ENCODE measurements at regions not wholly inside any gene's neighbourhood (a gene's known extent, or its start where the extent isn't known, plus 50 kb on each side); places are given as distances from the start of the nearest gene placed in this dataset.

- DNase-seq (ENCODE audit: insufficient read length, low spot score) (no peak), FAIRE-seq (no peak)
- TF ChIP-seq POLR2A (IDR thresholded peaks at IDR 0.05; ENCODE audit: low read depth, low read length): no peak
Measured at GRCh38 chr10:128540781-128541761, 414.8 kb upstream of the MKI67 start.

- no peak for DNase-seq (ENCODE audit: insufficient read length, low spot score)
- no peak for FAIRE-seq
- TF ChIP-seq POLR2A (IDR thresholded peaks at IDR 0.05; ENCODE audit: low read depth, low read length): no peak
Measured at GRCh38 chr10:128541926-128542475, 415.8 kb upstream of the MKI67 start.

GRCh38 chr10:128542659-128543058, 416.4 kb upstream of the MKI67 start:
- DNase-seq (ENCODE audit: insufficient read length, low spot score) (no peak), FAIRE-seq (no peak)
- TF ChIP-seq POLR2A (IDR thresholded peaks at IDR 0.05; ENCODE audit: low read depth, low read length): no peak

- no peak for TF ChIP-seq POLR2A (IDR thresholded peaks at IDR 0.05; ENCODE audit: low read depth, low read length)
- no peak for FAIRE-seq
Measured at GRCh38 chr10:128543151-128543550, 416.9 kb upstream of the MKI67 start.

GRCh38 chr10:128545216-128545615, 419.0 kb upstream of the MKI67 start:
- FAIRE-seq: no peak
- no peak for TF ChIP-seq POLR2A (IDR thresholded peaks at IDR 0.05; ENCODE audit: low read depth, low read length)
- no peak for DNase-seq (ENCODE audit: insufficient read length, low spot score)

More at GRCh38 chr10:128543151-128543550, 416.9 kb upstream of the MKI67 start:
- DNase-seq (ENCODE audit: insufficient read length, low spot score): no peak

- DNase-seq (ENCODE audit: insufficient read length, low spot score): no peak
- no peak for TF ChIP-seq POLR2A (IDR thresholded peaks at IDR 0.05; ENCODE audit: low read depth, low read length)
- FAIRE-seq: no peak
Measured at GRCh38 chr10:128546651-128547165, 420.5 kb upstream of the MKI67 start.

- no peak for TF ChIP-seq POLR2A (IDR thresholded peaks at IDR 0.05; ENCODE audit: low read depth, low read length)
- DNase-seq (ENCODE audit: insufficient read length, low spot score) (no peak), FAIRE-seq (no peak)
Measured at GRCh38 chr10:128549101-128549608, 422.9 kb upstream of the MKI67 start.

GRCh38 chr10:128550045-128550444, 423.8 kb upstream of the MKI67 start:
- TF ChIP-seq POLR2A (IDR thresholded peaks at IDR 0.05; ENCODE audit: low read depth, low read length): no peak
- DNase-seq (ENCODE audit: insufficient read length, low spot score) (no peak), FAIRE-seq (no peak)

- FAIRE-seq: no peak
- no peak for DNase-seq (ENCODE audit: insufficient read length, low spot score)
- no peak for TF ChIP-seq POLR2A (IDR thresholded peaks at IDR 0.05; ENCODE audit: low read depth, low read length)
Measured at GRCh38 chr10:128551475-128551874, 425.3 kb upstream of the MKI67 start.

- no peak for FAIRE-seq
- TF ChIP-seq POLR2A (IDR thresholded peaks at IDR 0.05; ENCODE audit: low read depth, low read length): no peak
- no peak for DNase-seq (ENCODE audit: insufficient read length, low spot score)
Measured at GRCh38 chr10:128553755-128554154, 427.5 kb upstream of the MKI67 start.

GRCh38 chr10:128556182-128557110, 430.2 kb upstream of the MKI67 start:
- DNase-seq (ENCODE audit: insufficient read length, low spot score): no peak
- TF ChIP-seq POLR2A (IDR thresholded peaks at IDR 0.05; ENCODE audit: low read depth, low read length): no peak
- no peak for FAIRE-seq

- DNase-seq (ENCODE audit: insufficient read length, low spot score) (no peak), FAIRE-seq (no peak)
- TF ChIP-seq POLR2A (IDR thresholded peaks at IDR 0.05; ENCODE audit: low read depth, low read length): no peak
Measured at GRCh38 chr10:128557149-128557710, 431.0 kb upstream of the MKI67 start.

GRCh38 chr10:128560406-128560805, 434.2 kb upstream of the MKI67 start:
- FAIRE-seq (no peak), DNase-seq (ENCODE audit: insufficient read length, low spot score) (no peak)
- no peak for TF ChIP-seq POLR2A (IDR thresholded peaks at IDR 0.05; ENCODE audit: low read depth, low read length)

Measured in H54 (cell line).